Islet precursor cell (in vitro differentiated cells): ENCODE measurements at regions not wholly inside any gene's neighbourhood (a gene's known extent, or its start where the extent isn't known, plus 50 kb on each side); places are given as distances from the start of the nearest gene placed in this dataset.
"Not testable (repeated sequence)": the region's sequence is repeated elsewhere in the genome, so short reads cannot be mapped to it uniquely, and the experiment has no call there.

Experiments
- DNase-seq: peaks from one replicate; pipeline ENCODE4 v3.0.0-alpha.2; 2018

DNA sequence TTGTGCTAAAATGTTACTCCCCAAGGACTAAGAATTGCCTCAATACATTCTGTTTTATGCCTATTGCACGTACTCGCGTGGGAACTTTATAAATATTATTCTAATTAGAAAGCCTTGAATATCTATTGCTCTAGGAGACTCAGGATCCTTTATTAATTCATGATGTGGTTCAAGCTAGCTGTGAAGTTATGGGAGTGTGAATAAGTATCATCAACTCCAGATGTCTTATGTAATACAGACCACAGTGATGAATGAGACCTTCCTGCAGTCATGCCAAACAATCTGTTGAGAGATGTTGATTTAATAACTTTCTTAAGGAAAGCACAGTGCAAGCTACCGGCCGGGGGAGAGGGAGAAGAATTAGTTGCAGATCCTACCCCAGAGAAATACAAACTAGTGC is 519.2 kb upstream of the ZP4 start:
- DNase-seq: no peak

DNA sequence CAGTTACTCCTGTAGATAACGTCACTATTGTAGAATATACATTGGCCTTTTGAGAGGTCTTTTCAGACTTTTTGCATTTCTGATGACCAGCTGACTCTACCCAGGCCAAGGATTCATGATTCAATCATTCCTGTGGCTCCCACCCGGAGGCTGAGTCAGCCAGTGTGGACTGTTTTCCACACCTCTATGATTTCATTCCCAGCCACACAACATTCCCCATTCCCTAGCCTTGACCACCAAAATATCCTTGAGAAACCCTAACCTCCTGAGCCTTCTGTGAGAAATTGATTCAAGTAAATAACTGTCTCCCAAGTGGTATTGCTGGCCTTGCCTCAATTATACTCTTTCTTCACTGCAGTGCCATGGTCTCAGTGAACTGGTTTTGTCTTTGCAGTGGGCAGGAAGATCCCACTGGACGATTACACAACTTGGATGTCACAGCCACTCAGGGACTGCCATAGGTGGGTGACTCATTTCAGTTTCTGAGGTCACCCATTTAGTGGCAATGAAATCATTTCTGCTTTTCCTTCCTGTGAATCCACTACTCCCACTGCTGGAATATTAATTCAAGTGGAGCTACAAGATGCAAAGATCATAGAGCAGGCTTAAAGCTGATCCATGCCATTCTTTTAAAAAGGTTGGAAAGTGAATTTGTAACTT is 518.6 kb upstream of the ZP4 start:
- no peak for DNase-seq

DNA sequence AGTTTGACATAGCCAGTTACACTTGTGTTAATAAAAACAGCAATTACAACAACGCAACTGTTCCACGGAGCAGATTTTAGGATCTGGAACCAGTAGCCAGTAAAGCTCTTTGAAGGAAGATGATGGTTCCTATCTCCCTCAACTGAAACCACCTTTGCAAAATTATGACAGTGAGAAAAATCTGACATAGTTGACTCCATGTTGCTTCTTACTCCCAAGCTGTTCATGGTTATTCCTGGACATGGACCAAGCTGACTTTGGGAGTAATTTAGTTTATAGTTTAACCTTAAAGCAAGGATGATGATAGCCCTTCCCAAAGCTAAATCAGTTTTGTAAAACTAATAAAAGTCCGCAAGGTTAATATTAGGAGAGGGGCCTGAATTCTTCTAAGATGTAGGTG is 518.0 kb upstream of the ZP4 start:
- no peak for DNase-seq

DNA sequence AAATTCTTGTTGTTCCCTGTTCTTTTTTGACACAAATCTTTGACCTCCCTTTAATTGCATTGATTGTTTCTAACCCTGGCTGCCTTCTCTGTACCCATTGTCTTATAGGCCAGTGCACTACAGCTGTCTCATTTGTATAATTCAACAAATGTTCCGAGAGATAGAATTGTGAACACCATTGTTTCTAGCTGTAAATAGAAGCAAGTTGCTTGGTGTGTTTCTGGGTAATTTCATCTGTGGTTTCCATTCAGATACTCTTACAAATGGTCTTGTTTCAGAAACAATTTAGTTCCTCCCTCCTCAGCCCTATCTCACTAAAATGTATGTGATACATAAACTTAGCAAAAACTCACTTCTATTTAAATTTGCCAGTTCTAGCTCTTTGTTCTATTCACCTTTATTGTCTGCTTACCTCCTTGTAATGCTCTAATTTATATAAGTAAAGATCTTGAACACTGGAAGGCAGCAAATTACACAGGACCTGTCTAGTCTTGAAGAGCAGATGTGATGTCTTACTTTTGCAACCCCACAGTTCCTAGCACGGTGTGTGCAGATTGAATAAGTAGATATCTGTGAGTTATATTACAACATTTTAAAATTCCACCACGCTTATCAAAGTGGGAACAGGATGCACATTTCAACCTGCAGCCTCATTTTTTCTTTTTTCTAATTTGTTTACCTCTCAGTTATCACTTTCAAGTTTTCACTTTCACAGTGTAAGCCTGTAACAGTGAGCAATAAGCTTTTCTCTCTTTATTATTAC is 515.6 kb upstream of the ZP4 start:
- DNase-seq: no peak

DNA sequence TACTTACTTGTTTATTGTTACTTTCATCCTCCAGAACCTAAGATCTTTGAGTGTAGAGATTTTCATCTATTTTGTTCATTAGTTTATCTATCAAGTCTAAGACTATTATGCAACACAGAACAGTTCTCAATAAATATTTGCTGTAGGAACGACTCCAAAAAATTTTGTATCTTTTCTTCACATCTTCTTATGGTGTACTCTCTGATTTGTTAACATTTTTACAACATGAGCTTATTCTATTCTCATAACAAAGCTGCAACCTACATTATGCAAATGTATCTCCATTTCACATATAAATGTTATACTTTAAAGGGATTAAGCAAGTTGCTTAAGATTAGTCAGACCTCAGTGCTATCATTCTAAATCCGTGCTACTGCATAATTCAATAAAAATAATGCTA is 514.2 kb upstream of the ZP4 start:
- DNase-seq: no peak

DNA sequence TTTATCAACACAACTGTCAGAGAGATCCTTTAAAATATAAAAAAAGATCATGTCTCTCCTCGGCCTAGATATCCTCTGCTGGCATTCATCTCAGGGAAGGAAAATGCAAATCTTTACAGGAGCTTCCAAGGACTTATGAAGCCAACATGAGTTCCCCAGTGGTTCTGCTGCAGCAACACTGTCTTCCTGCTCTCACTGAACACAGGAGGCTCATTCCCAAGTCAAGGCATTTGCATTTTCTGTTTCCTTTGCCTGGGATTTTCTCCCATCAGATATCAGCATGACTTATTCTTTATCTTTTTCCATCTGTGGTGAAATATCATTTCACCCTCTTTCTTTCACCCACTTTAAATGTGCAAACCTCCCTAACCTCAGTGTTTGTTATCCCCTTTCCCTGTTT is 513.8 kb upstream of the ZP4 start:
- DNase-seq: no peak

DNA sequence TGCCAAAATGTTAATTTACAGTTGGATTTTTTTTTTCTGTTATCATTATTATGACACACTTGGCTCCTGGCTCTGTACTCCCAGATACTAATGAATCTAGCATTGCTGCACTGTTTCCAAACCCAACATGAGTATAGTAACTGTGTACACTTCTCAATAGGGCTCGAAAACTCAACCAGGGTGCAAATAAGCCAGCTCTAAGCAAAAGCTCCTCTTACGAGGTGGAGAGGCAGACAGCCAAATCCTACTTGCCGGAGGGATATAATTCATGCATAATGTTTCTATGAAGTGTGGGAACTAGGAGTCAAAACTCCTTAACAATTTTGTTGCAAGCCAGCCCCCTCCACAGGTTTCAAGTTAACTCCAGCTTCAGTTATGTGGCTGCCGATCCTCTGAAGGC is 510.4 kb upstream of the ZP4 start:
- DNase-seq: no peak

- DNase-seq: no peak
Observed at GRCh38 chr1:238399558-238399957, 508.8 kb upstream of the ZP4 start.

- no peak for DNase-seq
Observed at GRCh38 chr1:238396140-238396539, 505.4 kb upstream of the ZP4 start.

DNA sequence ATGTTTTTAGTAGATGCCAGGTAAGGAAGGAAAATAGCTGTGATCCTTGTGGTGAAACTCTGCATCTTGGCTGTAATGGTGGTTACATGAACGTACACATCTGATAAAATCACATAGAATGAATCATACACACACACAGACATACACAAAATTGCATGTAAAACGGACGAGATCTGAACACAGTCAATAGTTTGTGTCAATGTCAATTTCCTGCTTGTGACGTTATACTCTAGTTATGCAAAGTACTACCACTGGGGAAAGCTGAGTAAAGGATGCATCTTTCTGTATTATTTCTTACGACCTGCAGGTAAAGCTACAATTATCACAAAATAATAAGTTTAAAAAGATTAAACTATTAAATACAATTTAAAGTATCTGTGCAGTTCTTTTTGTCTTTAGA is 493.7 kb upstream of the ZP4 start:
- DNase-seq: no peak

GRCh38 chr1:238380167-238380566 is 489.4 kb upstream of the ZP4 start:
- no peak for DNase-seq

- not testable (repeated sequence) for DNase-seq
Observed at GRCh38 chr1:238379446-238379845, 488.7 kb upstream of the ZP4 start.

DNA sequence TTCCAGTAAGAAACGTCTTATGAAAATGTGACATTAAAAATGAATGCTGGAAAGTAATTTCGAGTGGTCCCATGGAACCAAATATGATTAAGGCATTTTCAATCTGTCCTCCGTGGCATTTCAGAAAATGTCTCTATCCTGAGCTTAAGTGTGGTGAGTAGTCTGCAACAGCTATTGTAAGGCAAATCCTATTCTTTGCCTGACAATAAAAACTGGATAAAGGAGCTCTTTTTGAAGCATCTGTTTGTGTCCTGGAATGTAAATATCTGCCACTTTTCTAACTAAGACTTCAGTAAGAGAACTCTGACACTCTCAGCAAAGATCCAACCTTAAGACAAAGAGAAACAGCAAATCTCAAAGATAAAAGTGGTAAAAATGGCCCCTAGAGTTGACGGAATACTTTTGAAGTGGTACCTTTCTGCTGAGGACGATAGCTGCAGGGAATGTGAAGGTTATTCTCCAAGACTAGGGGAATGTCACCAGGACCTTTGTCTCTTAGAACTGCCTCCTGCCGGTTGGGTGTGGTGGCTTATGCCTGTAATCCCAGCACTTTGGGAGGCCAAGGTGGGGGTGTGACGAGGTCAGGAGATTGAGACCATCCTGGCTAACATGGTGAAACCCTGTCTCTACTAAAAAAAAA is 486.7 kb upstream of the ZP4 start:
- DNase-seq: no peak

GRCh38 chr1:238370599-238370998 is 479.9 kb upstream of the ZP4 start:
- no peak for DNase-seq

- DNase-seq: no peak
Observed at GRCh38 chr1:238364214-238364892, 473.6 kb upstream of the ZP4 start.

DNA sequence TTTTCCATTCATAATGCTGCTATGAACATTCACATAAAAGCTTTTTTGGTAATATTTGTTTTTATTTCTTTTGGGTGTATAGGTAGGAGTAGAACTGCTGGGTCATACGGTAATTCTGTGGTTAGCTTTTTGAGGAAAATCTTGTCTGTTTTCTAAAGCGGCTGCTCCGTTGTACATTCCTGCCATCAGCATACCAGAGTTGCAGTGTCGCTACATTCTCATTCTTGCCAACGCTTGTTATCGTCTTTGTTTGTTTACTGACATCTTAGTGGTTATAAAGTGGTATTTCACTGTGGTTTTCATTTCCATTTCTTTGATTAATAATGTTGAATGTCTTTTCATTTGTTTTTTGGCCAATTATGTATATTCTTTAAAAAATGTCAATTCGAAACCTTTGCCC is 469.8 kb upstream of the ZP4 start:
- no peak for DNase-seq

DNA sequence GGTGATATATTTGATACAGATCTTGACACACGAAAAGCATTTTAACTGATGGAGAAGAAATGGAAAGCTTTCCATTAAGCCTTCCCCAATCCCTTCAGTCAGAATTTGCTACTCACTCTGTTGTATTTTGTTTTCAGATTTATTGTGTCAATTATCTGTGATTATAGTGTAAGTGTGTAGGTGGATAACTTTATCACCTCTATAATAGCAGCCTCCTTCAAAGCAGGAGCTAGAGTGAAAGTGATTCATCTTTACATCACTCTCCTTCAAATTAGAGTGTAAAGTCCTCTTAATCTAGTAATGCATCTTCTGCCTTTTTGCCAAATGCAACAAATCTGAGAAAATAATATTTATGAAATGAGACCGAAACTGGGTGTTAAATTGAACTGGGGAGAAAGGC is 459.7 kb upstream of the ZP4 start:
- no peak for DNase-seq

- no peak for DNase-seq
Observed at GRCh38 chr1:238346340-238346739, 455.6 kb upstream of the ZP4 start.

- DNase-seq: no peak
Observed at GRCh38 chr1:238345837-238346236, 455.1 kb upstream of the ZP4 start.

DNA sequence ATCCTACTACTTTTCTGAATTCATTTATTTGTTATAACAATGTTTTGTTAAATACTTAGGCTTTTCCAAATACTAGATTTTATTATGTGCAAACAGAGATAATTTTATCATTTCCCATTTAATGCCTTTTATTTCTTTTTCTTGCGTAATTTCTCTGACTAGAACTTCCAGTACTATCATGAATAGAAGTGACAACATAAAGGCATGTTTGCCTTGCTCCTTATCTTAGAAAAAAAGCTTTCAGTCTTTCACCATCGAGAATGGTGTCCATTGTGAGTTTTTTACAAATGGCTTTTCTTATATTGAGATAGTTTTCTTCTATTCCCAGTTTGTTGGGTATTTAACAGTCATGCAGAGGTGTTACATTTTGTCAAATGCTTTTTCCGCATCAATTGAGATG is 453.1 kb upstream of the ZP4 start:
- no peak for DNase-seq

DNA sequence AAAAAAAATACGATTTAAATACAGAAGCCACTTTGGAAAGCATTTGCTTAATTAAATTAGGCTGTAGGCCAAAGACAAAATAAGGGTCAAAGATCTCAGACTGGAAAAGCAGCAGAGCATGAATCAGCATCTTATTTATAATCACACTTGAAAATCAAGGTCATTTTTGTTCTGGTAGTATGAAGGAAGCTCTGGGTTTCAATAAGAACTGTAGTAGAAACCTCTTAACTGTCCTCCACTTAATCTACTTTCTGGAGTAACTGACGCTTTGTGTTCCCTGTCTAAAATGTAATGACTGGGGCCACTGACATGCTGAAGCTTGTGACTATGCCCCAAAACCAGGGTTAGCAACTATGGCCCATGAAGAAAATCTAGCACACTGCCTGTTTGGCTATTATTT is 450.7 kb upstream of the ZP4 start:
- no peak for DNase-seq

GRCh38 chr1:238340989-238341388 is 450.3 kb upstream of the ZP4 start:
- no peak for DNase-seq

GRCh38 chr1:238336531-238336930 is 445.8 kb upstream of the ZP4 start:
- no peak for DNase-seq

- no peak for DNase-seq
Observed at GRCh38 chr1:238334170-238334569, 443.4 kb upstream of the ZP4 start.
